Right cardiac atrium (tissue), 5 donors: ENCODE measurements at regions not wholly inside any gene's neighbourhood (a gene's known extent, or its start where the extent isn't known, plus 50 kb on each side); places are given as distances from the start of the nearest gene placed in this dataset.

Source experiments
- ATAC-seq, 2 donors: fragments of 200-7000 bp; cut with Tn5 transposase; one replicate each; pipeline versions ENCODE4 v1.8.0 to v1.9.1; 2020; ENCODE audit warnings: moderate library complexity in 2 of 2, mild to moderate bottlenecking in 1 of 2
- DNase-seq, 3 donors: peaks; one replicate each; pipeline ENCODE4 v3.0.0-alpha.2; 2020
- H3K27ac ChIP-seq: one replicate; pipeline ENCODE4 v1.5.1; 2013; ENCODE audit warnings: mild to moderate bottlenecking, low read length, control low read depth, moderate library complexity
- H3K27me3 ChIP-seq: one replicate; pipeline ENCODE4 v1.6.1; 2013; ENCODE audit not compliant: control insufficient read depth, insufficient read depth
- H3K4me1 ChIP-seq: one replicate; pipeline ENCODE4 v1.6.1; 2013; ENCODE audit warnings: low read length; ENCODE audit not compliant: control insufficient read depth, insufficient read depth
- H3K4me3 ChIP-seq: one replicate; pipeline ENCODE4 v1.5.1; 2013; ENCODE audit warnings: low read length, control low read depth
- H3K9me3 ChIP-seq: one replicate; pipeline ENCODE4 v1.6.1; 2013; ENCODE audit warnings: low read length; ENCODE audit not compliant: control insufficient read depth
- WGBS: extraction: QIAGEN DNeasy Blood & Tissue Kit; methylation state at CpG from one replicate; pipeline ENCODE4 v1.1.7; 2013; 5-methylcytosine and 5-hydroxymethylcytosine counted together
- intact Hi-C, 4 donors: fragments of 100-400 bp; cut with DNase I; formaldehyde crosslinking; loops; one replicate each; pipeline versions ENCODE4 v1.11.0 to v1.14.0; 2022 to 2023
- donor health status: healthy with polysubstance abuse.
- donor health status: DM: no; HTN: yes; CAD: no.
- donor health status: DM: no; HTN: no; CAD: no.
- donor health status: DM: no; HTN: yes; CAD: no; lungs with severe emphysema.
- donor health status: DM: yes; HTN: yes; CAD: no.

DNA sequence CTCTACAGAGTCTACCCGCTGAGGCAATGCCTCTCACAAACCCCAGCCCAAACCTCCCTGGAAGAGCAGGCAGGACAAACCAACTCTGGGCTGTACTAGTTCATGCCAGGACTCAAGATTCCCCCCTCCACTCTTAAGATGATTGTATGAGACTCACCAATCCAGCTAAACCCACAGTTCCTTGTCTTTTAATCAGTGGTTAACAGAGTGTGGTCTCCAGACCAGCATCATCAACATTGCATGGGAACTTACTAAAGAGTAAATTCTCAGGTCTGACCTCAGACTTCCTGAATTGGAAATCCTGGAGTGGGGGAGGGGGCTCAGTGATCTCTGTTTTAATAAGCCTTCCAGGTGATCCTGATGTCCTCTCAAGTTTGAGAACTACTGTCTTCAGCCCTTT lies 240.9 kb downstream of the GAS1 start:
- Histone ChIP-seq H3K27me3 (no peaks in the 10 kb centered on the region), H3K27ac (no peak overlapping the region), H3K9me3 (no peaks in the 10 kb centered on the region), H3K4me3 (no peak overlapping the region), H3K4me1 (no peaks in the 10 kb centered on the region)
- WGBS: 96% methylated on average over 1 of the region's 1 CpG
- DNase-seq (no peak), ATAC-seq (no peak)
- intact Hi-C loops: no loop called here

- no peak for ATAC-seq
- H3K27ac ChIP-seq: no peak overlapping the region
- no peaks in the 10 kb centered on the region for H3K4me1 ChIP-seq
- intact Hi-C loops: no loop called here
- DNase-seq: no peak
- WGBS: 78% methylated on average over 5 of the region's 5 CpGs
- H3K4me3 ChIP-seq: no peak overlapping the region
- no peaks in the 10 kb centered on the region for H3K27me3 ChIP-seq
- no peaks in the 10 kb centered on the region for H3K9me3 ChIP-seq
These were observed 241.8 kb downstream of the GAS1 start for GRCh38 chr9:86705490-86705889.

- H3K9me3 ChIP-seq: no peaks in the 10 kb centered on the region
- H3K27me3 ChIP-seq: no peaks in the 10 kb centered on the region
- H3K4me1 ChIP-seq: no peaks in the 10 kb centered on the region
- no peak for DNase-seq
- intact Hi-C loops: no loop called here
- WGBS: 75% methylated on average over 6 of the region's 6 CpGs
- ATAC-seq: no peak
- H3K27ac ChIP-seq: no peak overlapping the region
- H3K4me3 ChIP-seq: no peak overlapping the region
These were observed 244.0 kb downstream of the GAS1 start for GRCh38 chr9:86703346-86703745.

DNA sequence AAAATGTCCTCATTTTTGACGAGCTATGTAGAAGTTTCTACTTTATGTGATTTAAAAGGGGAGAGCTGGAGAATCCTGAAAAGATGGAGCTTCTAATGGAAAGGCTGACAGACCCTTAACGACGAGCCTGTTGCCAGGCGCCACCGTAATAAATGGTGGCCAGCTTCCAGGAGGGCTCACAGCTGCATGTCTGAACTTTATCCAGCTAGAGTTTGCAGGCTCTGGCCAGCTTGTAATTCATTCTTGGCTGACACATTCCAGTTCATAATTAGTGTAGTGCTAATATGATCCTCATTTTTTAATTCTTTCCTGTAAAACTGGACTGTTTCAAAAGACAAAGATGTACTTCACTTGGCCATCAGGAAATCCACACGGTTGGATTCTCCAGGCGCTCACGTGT lies 246.7 kb downstream of the GAS1 start:
- Histone ChIP-seq H3K27me3 (no peaks in the 10 kb centered on the region), H3K4me3 (no peak overlapping the region), H3K9me3 (no peaks in the 10 kb centered on the region), H3K4me1 (peaks cover 2% of the 10 kb centered on the region), H3K27ac (no peak overlapping the region)
- peak; percentile 76 to 90 (median 90) for DNase-seq
- ATAC-seq: peak; percentile 85 to 86
- 19% methylated on average over 8 of the region's 8 CpGs for WGBS
- intact Hi-C loops: no loop called here

- WGBS: 67% methylated on average over 4 of the region's 4 CpGs
- no peaks in the 10 kb centered on the region for H3K9me3 ChIP-seq
- no peaks in the 10 kb centered on the region for H3K27me3 ChIP-seq
- intact Hi-C loops: no loop called here
- no peak overlapping the region for H3K27ac ChIP-seq
- DNase-seq (peak in 1 of 3 donors; percentile 59), ATAC-seq (no peak)
- no peak overlapping the region for H3K4me3 ChIP-seq
- H3K4me1 ChIP-seq: peaks cover 2% of the 10 kb centered on the region
These were observed 249.3 kb downstream of the GAS1 start for GRCh38 chr9:86697999-86698398.

DNA sequence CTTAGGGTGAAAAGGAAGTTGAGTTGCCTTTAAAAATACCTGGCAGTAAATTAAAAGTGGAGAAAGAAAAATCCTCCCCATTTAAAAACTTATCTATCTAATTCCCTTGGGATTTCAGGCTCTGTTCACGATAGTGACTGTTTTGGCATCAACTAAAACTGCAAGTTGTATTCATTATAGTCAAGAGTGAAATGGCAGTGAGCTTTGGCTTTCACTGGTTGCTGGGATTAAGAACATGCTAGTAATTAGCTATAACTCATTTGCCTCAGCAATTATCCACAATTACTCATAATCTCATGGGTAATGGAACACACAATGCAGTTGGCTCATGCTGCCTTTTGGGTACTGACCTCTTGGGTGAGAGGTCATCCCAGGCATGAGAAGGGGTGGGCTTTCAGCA lies 250.1 kb downstream of the GAS1 start:
- H3K27me3 ChIP-seq: no peaks in the 10 kb centered on the region
- DNase-seq: no peak
- intact Hi-C loops: no loop called here
- H3K9me3 ChIP-seq: no peaks in the 10 kb centered on the region
- WGBS: 20% methylated on average over 1 of the region's 1 CpG
- H3K27ac ChIP-seq: no peak overlapping the region
- no peak overlapping the region for H3K4me3 ChIP-seq
- peaks cover 2% of the 10 kb centered on the region for H3K4me1 ChIP-seq
- ATAC-seq: no peak

GRCh38 chr9:86695910-86696424 lies 251.3 kb downstream of the GAS1 start:
- ATAC-seq: peak in 1 of 2 donors; percentile 60
- H3K4me1 ChIP-seq: peaks cover 2% of the 10 kb centered on the region
- H3K27me3 ChIP-seq: no peaks in the 10 kb centered on the region
- no peak for DNase-seq
- no peak overlapping the region for H3K27ac ChIP-seq
- intact Hi-C loops: no loop called here
- no peaks in the 10 kb centered on the region for H3K9me3 ChIP-seq
- WGBS: 54% methylated on average over 3 of the region's 3 CpGs
- no peak overlapping the region for H3K4me3 ChIP-seq

- Histone ChIP-seq H3K27me3 (no peaks in the 10 kb centered on the region), H3K27ac (no peak overlapping the region), H3K9me3 (no peaks in the 10 kb centered on the region), H3K4me3 (no peak overlapping the region), H3K4me1 (peaks cover 1% of the 10 kb centered on the region)
- DNase-seq (no peak), ATAC-seq (no peak)
- intact Hi-C loops: no loop called here
These were observed 257.3 kb downstream of the GAS1 start for GRCh38 chr9:86690034-86690433.

DNA sequence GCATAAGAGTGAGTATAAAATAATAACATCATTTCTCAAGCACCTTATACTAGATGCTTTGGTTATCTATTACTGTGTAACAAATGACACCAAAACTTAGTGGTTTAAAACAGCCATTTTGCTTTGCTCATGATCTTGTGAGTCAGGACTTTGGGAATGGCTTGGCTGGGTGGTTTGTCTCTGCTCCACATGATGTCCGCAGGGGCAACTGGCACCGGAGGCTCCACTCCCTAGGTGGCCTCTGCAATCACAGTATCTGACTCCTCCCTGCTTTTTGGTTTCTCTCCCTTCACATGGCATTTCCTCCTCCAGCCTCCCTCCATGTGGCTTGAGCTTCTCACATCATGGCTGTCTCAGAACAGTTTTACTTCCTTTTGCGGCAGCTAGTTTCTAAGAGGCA lies 259.5 kb downstream of the GAS1 start:
- WGBS: 73% methylated on average over 3 of the region's 3 CpGs
- Histone ChIP-seq H3K4me1 (peaks cover 1% of the 10 kb centered on the region), H3K27me3 (no peaks in the 10 kb centered on the region), H3K9me3 (no peaks in the 10 kb centered on the region), H3K4me3 (no peak overlapping the region), H3K27ac (no peak overlapping the region)
- intact Hi-C loops: no loop called here
- ATAC-seq (no peak), DNase-seq (no peak)

DNA sequence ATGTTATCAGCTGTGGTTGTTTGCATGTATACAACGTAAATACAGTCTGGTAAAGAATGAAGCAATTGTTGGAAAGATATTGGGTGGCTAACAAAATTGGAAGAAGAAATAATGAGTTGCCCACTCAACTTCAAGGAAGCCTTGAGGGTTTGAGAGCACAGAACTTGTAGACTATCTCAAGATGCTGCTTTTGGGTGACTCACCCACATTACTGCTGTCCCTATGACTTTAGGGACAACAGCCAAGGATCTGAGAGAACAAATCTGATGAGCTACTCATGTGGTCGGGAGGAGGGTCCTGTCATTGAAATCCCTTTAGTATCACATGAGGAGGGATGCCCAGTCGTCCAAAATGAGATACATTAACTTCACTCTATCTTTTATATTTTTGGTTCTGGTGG lies 261.8 kb downstream of the GAS1 start:
- Histone ChIP-seq H3K27me3 (no peaks in the 10 kb centered on the region), H3K4me1 (peaks cover 1% of the 10 kb centered on the region), H3K9me3 (no peaks in the 10 kb centered on the region), H3K27ac (no peak overlapping the region), H3K4me3 (no peak overlapping the region)
- DNase-seq (no peak), ATAC-seq (no peak)
- intact Hi-C loops: no loop called here
- 64% methylated on average over 3 of the region's 3 CpGs for WGBS

DNA sequence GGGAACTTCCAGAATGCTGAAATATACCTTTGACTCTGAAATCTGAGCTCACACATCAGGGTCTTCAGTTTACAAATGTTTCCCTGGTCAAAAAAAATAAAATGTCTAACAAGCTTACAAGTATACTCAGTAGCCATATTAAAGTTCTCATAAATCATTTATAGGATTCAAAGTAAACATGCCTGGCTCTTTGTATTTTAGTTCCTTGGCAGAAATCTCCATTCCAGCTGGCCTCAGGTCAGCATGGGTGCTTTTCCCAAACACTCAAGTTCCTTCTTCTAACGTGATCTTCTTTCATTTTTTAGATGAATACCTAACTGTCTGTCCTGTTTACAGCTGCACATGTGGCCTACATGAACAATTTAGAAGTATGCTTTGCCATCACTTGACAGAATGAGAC lies 263.2 kb downstream of the GAS1 start:
- ATAC-seq: no peak
- WGBS: 26% methylated on average over 1 of the region's 1 CpG

GRCh38 chr9:86682240-86682639 lies 265.1 kb downstream of the GAS1 start:
- H3K9me3 ChIP-seq: no peaks in the 10 kb centered on the region
- intact Hi-C loops: no loop called here
- DNase-seq: no peak
- ATAC-seq: no peak
- H3K4me3 ChIP-seq: no peak overlapping the region
- WGBS: 76% methylated on average over 8 of the region's 8 CpGs
- no peak overlapping the region for H3K27ac ChIP-seq
- no peaks in the 10 kb centered on the region for H3K4me1 ChIP-seq
- no peaks in the 10 kb centered on the region for H3K27me3 ChIP-seq

More for the DNA sequence above, 263.2 kb downstream of the GAS1 start:
- Histone ChIP-seq H3K4me3 (no peak overlapping the region), H3K9me3 (no peaks in the 10 kb centered on the region), H3K4me1 (no peaks in the 10 kb centered on the region), H3K27me3 (no peaks in the 10 kb centered on the region), H3K27ac (no peak overlapping the region)
- DNase-seq: no peak
- intact Hi-C loops: no loop called here
